Stimulated activated CD8-positive, alpha-beta memory T cell treated with anti-CD3 and anti-CD28 coated beads, Interleukin-15, amount 100 ng/mL, for 48 hours (primary cell): ENCODE measurements at regions not wholly inside any gene's neighbourhood (a gene's known extent, or its start where the extent isn't known, plus 50 kb on each side); places are given as distances from the start of the nearest gene placed in this dataset.

ENCODE experiments used
- DNase-seq, 2 donors: peaks; one replicate each; pipeline ENCODE4 v3.0.0-alpha.2; 2020; ENCODE audit warnings: low read depth in 2 of 2

GRCh38 chr7:130910949-130911944 is 177.2 kb upstream of the KLF14 start:
- no peak for DNase-seq

- DNase-seq, result no peak
Observed at GRCh38 chr7:130912082-130912861, 178.3 kb upstream of the KLF14 start.

GRCh38 chr7:130912862-130913638 is 179.0 kb upstream of the KLF14 start:
- DNase-seq, result peak; percentile 79 to 82

- no peak for DNase-seq
Observed at GRCh38 chr7:130913639-130914553, 179.9 kb upstream of the KLF14 start.

GRCh38 chr7:130914554-130915294 is 180.7 kb upstream of the KLF14 start:
- no peak for DNase-seq

GRCh38 chr7:130917669-130918128 is 183.7 kb upstream of the KLF14 start:
- no peak for DNase-seq

- no peak for DNase-seq
Observed at GRCh38 chr7:130918129-130919052, 184.4 kb upstream of the KLF14 start.

- DNase-seq, result no peak
Observed at GRCh38 chr7:130919316-130920103, 185.5 kb upstream of the KLF14 start.

GRCh38 chr7:130920122-130920521 is 186.1 kb upstream of the KLF14 start:
- no peak for DNase-seq

GRCh38 chr7:130921391-130922180 is 187.6 kb upstream of the KLF14 start:
- DNase-seq, result no peak

GRCh38 chr7:130922206-130923112 is 188.5 kb upstream of the KLF14 start:
- no peak for DNase-seq

GRCh38 chr7:130923365-130923764 is 189.4 kb upstream of the KLF14 start:
- no peak for DNase-seq

- no peak for DNase-seq
Observed at GRCh38 chr7:130923930-130924329, 189.9 kb upstream of the KLF14 start.

- no peak for DNase-seq
Observed at GRCh38 chr7:130925136-130925794, 191.3 kb upstream of the KLF14 start.

- no peak for DNase-seq
Observed at GRCh38 chr7:130926001-130926691, 192.1 kb upstream of the KLF14 start.
